HL-60 (cell line): ENCODE measurements at regions not wholly inside any gene's neighbourhood (a gene's known extent, or its start where the extent isn't known, plus 50 kb on each side); places are given as distances from the start of the nearest gene placed in this dataset.

Experiments used
- DNase-seq, 2 experiments: peaks; one replicate each; pipeline ENCODE4 v3.0.0-alpha.2; 2010 to 2020; ENCODE audit warnings: low read depth in 1 of 2, low spot score in 1 of 2
- H3K27ac ChIP-seq: fragments of 250-450 bp; sonication (Bioruptor Pico); replicated peaks from 2 replicates; pipeline ENCODE4 v1.5.1; 2020; ENCODE audit warnings: mild to moderate bottlenecking, moderate library complexity
- H3K27me3 ChIP-seq: fragments of 250-450 bp; sonication (Bioruptor Pico); 2 replicates; pipeline ENCODE4 v1.5.1; 2021; ENCODE audit warnings: mild to moderate bottlenecking, moderate library complexity; ENCODE audit not compliant: insufficient read depth, poor library complexity, severe bottlenecking
- H3K4me3 ChIP-seq: replicated peaks from 2 replicates; pipeline ENCODE4 v1.5.1; 2011; ENCODE audit warnings: mild to moderate bottlenecking, control low read depth, low read length; ENCODE audit not compliant: insufficient read depth
- CTCF ChIP-seq: IDR thresholded peaks from one replicate; pipeline ENCODE4 v1.5.1; 2011; ENCODE audit warnings: low read length, control low read depth, inconsistent platforms; ENCODE audit not compliant: insufficient read depth
- GABPA ChIP-seq: IDR thresholded peaks from 2 replicates; pipeline ENCODE4 v1.6.1; 2012; ENCODE audit warnings: low read depth
- POLR2AphosphoS5 ChIP-seq: IDR thresholded peaks from 2 replicates; pipeline ENCODE4 v1.6.1; 2012; ENCODE audit warnings: low read depth
- SPI1 ChIP-seq: IDR thresholded peaks from 2 replicates; pipeline ENCODE4 v1.6.1; 2012; ENCODE audit warnings: low read depth, mild to moderate bottlenecking, borderline replicate concordance
- TF ChIP-seq, protein P1 (sequence below): IDR thresholded peaks from 2 replicates; pipeline ENCODE4 v1.6.1; 2012; ENCODE audit warnings: low read depth; ENCODE audit not compliant: insufficient replicate concordance

- TF ChIP-seq, protein P1, sequence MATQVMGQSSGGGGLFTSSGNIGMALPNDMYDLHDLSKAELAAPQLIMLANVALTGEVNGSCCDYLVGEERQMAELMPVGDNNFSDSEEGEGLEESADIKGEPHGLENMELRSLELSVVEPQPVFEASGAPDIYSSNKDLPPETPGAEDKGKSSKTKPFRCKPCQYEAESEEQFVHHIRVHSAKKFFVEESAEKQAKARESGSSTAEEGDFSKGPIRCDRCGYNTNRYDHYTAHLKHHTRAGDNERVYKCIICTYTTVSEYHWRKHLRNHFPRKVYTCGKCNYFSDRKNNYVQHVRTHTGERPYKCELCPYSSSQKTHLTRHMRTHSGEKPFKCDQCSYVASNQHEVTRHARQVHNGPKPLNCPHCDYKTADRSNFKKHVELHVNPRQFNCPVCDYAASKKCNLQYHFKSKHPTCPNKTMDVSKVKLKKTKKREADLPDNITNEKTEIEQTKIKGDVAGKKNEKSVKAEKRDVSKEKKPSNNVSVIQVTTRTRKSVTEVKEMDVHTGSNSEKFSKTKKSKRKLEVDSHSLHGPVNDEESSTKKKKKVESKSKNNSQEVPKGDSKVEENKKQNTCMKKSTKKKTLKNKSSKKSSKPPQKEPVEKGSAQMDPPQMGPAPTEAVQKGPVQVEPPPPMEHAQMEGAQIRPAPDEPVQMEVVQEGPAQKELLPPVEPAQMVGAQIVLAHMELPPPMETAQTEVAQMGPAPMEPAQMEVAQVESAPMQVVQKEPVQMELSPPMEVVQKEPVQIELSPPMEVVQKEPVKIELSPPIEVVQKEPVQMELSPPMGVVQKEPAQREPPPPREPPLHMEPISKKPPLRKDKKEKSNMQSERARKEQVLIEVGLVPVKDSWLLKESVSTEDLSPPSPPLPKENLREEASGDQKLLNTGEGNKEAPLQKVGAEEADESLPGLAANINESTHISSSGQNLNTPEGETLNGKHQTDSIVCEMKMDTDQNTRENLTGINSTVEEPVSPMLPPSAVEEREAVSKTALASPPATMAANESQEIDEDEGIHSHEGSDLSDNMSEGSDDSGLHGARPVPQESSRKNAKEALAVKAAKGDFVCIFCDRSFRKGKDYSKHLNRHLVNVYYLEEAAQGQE: no peak
- TF ChIP-seq POLR2AphosphoS5 (no peak), SPI1 (no peak), GABPA (no peak), CTCF (no peak)
- no peaks in the 10 kb centered on the region for H3K27me3 ChIP-seq
- no peak for DNase-seq
- H3K4me3 ChIP-seq: no peak overlapping the region
- no peak overlapping the region for H3K27ac ChIP-seq
Observed at GRCh38 chr2:125566422-125566821, 1089.5 kb upstream of the GYPC start.

DNA sequence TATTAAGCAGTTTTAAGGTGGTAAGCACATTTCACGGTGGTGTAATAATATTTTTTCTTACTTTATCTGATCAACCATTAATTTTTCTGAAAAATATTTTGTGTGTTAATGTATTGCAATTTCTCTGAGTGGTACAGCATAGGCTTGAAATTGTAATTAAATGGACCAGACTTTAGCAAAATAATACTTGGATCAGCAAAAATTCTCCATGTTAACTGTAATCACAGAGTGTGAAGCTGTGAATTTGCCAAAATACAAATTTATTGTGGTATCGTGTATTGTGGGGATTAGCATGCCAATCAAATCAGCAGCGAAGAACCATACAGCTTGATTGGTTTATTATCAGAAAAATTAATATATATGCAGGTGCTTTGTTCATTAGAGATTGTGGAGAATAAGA lies 1088.9 kb upstream of the GYPC start:
- no peak for TF ChIP-seq SPI1
- TF ChIP-seq, protein P1: no peak
- H3K27me3 ChIP-seq: no peaks in the 10 kb centered on the region
- no peak for DNase-seq
- no peak overlapping the region for H3K4me3 ChIP-seq
- no peak overlapping the region for H3K27ac ChIP-seq

DNA sequence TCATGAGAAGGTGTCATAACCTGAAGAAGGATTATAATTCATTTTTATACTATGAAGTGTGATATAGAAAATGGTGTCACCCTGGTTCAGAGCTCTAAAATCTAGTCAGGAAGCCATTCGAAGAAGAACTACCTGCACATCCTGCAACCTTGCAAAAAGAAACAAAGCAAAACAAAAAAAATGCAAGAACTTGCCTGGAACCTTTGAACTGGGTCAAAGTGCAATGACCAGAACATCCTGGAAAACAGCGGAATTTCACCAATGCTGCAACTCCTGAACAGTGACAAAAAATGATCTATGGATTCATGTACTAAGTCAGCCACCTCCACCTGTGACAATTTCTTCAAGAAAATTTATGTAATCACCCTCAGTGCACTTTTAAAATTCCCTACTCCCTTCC lies 1083.3 kb upstream of the GYPC start:
- no peak for DNase-seq
- TF ChIP-seq CTCF (no peak), GABPA (no peak), POLR2AphosphoS5 (no peak), SPI1 (no peak)
- TF ChIP-seq, protein P1: no peak
- no peaks in the 10 kb centered on the region for H3K27me3 ChIP-seq
- H3K27ac ChIP-seq: no peak overlapping the region
- H3K4me3 ChIP-seq: no peak overlapping the region

- Histone ChIP-seq H3K27me3 (no peaks in the 10 kb centered on the region), H3K4me3 (no peak overlapping the region), H3K27ac (no peak overlapping the region)
- TF ChIP-seq, protein P1: no peak
- TF ChIP-seq POLR2AphosphoS5 (no peak), SPI1 (no peak), CTCF (no peak), GABPA (no peak)
- DNase-seq: no peak
Observed at GRCh38 chr2:125573432-125573831, 1082.5 kb upstream of the GYPC start.
